GM18519 (cell line): ENCODE measurements at regions not wholly inside any gene's neighbourhood (a gene's known extent, or its start where the extent isn't known, plus 50 kb on each side); places are given as distances from the start of the nearest gene placed in this dataset.

Experiments used
- ATAC-seq: cut with Tn5 transposase; IDR thresholded peaks from one replicate; pipeline ENCODE4 v1.9.1; 2021; ENCODE audit warnings: mild to moderate bottlenecking, moderate library complexity; ENCODE audit not compliant: unreplicated experiment, low FRiP score

DNA sequence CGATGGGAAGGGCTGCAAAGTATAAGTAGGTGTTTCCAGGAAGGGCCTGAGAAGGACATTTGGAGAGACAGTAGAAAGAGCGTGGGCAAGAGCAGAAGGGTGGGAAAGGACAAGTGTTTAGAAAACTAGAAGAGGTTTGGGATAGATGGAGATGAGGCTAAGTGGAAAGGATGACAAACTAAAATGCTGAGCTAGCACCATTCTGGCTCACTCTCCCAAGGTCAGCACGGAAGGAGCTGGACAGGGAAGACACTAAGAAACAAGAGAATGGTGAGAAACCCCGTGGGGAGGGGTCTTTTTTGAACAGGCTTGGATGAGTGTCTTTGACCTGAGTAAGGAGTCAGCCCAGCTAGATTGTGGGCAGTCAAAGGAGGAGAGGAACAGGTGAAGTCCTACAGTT, 286.0 kb downstream of the CDK5RAP2 start:
- no peak for ATAC-seq

DNA sequence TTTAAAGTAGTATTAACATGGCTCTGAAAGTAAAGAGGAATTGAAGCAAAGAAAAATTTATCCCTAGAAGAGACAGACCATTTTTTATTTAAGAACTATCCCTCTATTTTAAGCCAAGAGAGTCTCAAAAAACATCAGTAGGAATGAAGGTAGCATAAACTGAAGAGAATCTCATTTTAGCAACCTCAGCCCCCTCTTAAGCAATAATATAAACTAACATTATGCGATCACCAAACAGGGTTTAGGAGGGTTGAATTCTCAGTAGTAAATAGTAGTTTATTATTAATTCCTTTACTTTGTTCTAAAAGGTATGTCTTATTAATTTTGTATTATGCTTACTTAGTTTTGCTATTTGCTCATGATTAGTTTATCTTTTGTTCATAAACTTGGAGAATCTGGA, 287.4 kb downstream of the CDK5RAP2 start:
- ATAC-seq: no peak

DNA sequence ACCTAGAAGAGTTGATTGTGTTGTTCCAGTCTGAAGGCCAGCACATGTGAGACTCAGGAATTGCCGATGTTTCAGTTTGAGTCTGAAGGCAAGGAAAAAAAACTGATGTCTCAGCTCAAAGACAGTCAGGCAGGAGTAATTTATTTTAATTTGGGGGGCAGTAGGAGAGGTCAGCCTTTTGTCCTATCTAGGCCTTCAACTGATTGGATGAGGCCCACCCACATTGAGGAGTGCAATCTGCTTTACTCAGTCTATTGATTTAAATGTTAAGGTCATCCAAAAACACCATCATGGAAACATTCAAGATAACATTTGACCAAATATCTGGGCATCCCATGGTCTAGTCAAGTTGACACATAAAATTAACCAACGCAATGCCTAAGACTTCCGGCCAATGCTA, 288.9 kb downstream of the CDK5RAP2 start:
- no peak for ATAC-seq

DNA sequence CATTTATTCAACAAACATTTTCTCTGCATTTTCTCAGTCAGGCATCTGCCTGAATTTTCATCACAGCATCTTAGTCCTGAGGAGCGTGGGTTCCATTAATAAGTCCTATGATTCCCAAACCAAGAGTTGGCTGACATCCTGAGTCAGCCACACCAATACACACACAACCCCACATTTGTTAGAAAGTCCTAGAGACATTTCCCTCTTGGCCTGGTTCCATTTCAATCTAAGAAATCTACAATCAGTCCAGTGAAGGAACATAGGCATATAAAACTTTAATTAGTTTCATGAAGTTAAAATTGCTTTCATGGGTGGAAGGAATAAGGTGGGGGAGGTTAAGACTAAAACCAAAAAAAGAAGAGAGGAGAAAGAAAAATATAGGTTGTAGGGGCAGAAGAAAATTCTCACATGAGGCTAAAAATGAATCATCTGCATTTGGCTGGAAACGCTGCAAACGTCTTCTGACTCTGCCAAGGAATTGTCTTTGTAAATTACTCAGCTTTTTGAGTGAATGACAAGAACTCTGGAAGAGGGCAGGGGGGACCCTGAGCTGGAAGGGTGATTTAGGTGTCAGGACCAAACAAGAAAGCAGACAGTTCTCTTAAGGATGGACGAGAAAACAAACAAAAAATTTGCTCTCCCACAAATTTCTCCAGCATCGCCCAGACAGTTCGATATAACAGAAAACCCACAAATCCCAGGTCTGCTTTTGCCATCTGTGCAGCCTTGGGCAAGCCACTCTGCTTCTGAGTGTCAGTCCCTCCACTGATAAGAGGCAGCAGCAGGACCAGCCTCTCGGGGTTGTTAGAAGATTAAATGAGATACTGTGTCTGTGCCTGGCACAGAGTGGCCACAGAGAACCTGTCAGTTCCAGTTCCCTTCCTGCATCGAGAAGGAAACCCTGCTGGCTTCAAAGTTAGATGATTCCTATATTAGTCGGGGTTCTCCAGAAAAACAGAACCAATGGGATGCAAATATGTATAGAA, 289.7 kb downstream of the CDK5RAP2 start:
- no peak for ATAC-seq

DNA sequence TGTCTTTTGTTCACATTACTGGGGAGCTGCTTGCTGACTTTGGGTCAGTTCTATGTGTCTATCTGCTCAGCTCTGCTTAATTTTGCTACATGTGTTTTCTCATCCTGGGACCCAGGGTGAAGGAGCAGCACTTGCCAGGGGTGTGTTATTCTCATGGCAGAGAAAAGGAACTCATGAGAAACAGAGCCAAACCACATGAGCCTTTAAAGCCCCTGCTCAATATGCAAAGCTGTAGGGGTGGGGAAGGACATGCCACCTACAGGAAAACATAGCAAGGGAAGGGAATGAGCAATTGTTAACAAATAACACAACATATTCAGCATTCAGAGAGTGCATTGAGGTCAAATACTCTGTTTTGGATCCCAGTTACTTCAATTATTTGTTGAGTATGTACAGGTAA, 290.9 kb downstream of the CDK5RAP2 start:
- ATAC-seq: no peak

DNA sequence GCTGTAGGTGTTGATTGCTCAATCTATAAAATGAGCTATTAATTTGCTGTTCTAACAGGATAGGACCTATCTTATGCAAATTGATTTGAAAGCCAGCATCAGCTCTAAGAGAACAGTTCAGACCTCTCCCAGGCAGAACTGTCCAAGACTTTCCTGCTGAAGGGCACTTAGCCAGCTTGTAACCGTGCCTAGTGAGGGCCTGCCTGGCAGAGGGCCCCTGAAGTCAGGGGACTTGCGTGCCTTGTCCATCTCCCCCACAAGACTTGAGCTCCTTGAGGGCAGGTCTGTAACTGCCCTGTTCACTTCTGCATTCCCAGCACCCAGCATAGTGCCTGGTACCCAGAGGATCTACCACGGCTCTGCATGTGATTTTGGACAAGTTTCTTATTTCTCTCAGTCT, 293.4 kb downstream of the CDK5RAP2 start:
- no peak for ATAC-seq

DNA sequence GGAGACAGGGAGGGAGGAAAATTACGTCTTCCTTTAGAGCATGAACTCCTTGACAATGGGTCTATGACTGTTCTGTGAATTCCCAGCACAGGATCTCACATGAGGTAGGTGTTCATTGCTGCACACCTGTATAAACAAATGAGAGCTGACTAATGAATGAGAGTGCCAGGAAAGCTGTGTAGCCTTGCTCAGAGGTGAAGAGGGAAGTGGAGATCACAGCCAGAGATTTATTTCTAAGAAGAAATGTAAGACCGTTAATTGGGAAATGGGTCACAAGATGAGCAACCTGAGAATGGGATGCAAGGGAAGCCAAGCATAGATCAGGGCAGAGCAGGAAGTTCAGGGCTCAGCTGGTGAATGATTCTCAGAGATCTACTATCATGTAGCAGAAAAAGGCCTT, 295.1 kb downstream of the CDK5RAP2 start:
- ATAC-seq: no peak

DNA sequence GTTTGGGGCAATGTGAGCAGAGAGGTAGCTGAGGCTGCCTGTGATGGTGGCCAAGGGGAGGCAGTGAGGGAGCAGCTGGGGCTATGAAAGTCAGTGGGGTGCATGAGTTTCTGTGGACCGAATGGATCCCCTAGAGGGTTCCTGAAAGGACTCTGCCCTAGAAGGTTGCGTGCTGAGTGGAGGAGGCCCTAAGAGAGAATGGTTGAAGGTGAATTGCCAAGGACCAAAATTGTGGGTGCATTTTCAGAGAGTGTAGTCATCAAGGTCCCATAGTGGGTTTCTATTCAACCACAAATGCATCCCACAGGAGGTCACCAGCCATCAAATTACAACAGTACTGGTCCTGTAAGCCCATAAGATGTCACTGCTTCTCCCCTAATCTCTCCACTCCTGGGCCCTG, 298.3 kb downstream of the CDK5RAP2 start:
- ATAC-seq: no peak

DNA sequence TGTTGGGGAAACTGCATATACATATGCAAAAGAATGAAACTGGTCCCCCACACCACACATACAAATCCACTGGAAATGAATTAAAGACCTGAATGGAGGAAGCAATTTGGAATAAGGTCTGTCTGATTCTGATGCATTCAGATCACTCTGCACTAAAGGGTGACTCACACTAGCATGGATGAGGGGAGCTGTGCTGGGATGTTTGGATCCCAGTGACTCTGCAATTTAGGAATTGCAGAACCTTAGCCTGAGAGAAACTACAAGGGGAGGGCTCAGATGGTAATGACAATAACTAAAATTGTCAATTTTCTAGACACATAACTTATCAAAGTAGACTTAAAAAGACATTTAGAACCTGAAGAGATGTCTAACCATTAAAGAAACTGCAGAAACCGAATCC, 312.0 kb downstream of the CDK5RAP2 start:
- no peak for ATAC-seq

DNA sequence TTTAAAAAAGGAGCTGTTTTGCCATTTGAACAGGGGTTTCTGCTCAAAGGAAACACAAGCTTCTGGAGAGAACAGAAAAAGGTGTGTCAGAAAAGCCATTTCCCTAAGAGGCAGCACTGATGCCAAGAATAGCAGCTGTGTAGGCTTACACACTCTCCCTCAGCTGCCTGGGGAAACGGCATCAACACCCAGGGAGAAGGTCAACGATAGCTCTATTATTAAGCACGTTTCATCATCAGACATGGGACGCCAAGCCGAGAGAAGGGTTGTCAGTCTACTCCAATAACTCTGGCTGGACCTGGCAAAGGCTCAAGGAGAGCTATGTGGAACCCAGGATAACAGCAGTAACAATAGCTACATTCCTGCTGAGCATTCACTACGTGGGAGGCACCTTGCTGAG, 314.2 kb downstream of the CDK5RAP2 start:
- ATAC-seq: no peak

DNA sequence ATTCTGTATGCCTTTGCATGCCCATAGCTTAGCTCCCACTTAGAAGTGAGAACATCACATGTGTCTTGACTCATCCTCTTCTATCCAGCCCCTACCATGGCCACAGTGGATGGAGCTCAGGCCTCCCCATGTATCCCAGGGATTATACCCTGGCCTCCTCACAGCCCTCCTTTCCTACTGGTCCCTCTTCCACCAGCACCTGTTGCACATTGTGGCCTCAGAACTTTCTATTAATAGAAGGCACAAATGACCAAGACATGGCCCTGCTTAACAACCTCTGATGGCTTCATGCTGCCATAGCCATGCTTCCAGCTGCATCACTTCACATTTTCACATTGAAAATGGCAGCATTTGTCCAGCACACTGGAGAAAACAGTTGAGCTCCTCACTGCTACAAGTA, 315.4 kb downstream of the CDK5RAP2 start:
- no peak for ATAC-seq

DNA sequence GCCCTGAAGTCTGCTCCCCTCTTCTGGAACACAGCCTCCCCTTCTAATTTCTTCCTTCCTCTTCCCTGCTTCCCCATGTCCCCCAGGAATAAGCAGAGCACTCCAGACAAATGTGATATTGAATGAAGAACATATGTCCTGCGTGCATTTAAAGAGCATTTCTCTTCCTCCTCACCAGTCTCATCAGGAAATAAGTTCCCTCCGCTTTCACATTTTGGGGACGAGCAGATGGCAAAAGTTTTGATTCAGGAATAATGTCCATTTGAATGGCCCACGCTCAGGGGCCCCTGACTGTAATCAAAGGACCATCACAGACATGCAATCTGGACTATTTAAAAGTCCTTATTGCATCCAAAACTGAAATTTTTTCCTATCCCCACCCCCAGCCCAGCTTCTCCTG, 316.1 kb downstream of the CDK5RAP2 start:
- ATAC-seq: no peak

DNA sequence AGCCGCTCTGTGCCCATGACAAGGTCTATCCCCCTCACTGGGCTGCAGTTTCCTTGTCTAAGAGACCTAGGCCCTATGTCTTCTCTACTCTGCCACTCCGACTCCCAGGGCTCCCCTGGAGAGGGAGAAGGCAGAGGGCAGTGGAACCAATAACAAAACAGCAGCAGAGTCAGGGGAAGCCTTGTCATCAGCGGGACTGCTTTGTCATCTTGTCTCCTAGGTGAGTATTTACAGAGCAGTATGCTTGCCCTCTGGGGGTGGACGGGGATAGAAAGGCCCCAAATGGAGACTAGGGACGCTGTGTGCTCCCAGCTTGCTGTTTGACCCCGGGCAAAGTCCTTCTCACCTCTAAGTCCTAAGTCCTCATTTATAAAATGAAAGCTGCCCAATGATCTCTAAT, 318.5 kb downstream of the CDK5RAP2 start:
- ATAC-seq: no peak

DNA sequence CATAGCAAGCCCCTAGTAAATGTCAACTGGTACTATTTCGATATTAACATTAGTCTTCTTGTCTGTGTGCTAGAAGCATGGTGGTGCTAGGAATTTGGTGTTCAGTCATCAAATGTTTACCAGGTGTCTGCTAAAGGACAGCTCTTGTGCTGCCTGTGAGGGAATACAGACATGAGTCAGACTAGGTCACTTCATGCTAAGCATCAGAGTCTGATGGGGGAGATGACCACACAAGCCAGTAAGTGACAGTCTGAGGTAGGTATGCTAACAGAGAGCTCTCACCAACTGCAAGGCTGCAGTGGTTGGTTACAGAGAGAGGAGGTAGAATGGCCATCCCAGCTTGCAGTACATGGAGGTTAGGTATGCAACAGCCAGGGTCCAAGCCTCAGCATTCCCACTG, 320.9 kb downstream of the CDK5RAP2 start:
- ATAC-seq: no peak

DNA sequence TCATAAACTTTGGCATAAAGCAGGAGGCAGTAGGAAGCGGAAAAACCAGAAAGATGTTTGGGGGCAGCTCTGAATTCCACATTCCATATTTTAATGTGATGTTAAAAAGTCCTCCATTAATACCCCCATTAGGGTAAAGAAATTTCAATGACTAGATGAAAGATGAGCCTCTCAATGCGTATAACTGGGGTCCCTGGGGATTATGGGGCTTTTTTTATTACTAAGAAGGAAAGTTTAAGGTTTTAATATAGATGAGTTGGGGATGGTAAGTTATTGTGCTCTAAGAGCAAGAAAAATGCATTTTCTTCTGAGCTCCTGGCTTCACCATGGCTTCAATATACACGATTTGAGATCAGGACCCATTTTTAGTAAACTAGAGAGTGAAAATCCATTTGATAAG, 321.9 kb downstream of the CDK5RAP2 start:
- no peak for ATAC-seq

DNA sequence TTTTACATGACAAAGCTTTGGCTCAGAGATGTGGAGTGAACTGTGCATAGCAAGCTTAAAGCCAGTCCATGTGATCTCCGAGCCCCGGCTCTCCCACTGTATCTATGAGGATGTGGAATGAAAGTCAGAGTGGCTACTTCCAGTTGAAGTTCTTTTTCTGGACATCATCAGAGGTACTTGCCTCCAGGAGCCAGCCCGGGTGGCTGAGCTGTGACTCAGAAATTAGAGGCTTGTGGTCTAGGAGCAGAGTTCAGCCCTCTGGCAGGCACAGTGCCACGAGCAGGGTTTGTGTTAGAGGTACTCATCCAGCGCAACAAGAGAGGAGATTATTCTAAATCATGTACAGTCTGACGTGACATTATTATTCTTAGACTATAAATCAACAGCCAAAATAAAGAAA, 322.5 kb downstream of the CDK5RAP2 start:
- ATAC-seq: no peak

DNA sequence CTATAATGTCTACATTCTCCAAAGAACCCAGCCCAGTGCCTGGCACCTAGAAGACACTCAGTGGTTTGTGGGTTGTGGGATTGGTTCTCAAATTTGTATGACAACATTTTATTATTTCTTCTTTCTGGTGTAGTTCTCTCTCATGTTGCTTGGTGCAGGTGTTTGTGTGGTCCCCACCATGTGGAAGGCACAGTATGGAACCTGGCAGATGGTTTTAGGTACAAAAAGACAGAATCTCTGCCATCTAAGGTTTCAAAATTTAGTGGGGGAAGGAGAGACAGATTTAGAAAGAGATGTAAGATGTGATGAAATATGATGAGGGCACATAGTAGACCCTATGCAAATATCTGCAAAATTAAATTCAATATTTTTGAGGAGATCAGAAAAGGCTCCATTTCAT, 323.8 kb downstream of the CDK5RAP2 start:
- no peak for ATAC-seq

DNA sequence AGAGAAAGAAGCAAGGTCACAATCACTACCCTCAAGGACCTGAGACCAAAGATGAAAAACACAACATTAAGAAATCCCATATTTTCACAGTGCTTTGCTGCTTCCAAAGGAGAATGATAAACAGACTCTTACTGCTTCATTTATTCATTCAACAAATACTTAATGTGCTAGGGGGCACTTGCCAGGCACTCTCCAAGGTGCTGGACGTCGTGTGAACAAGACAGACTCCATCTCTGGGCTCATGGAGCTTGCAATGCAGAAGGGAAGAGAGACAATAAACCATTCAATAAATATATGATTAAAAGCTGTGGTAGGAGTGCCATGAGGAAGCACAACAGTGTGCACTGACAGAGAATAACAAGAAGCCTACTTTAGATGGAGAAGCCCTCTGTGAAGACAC, 327.7 kb downstream of the CDK5RAP2 start:
- no peak for ATAC-seq

DNA sequence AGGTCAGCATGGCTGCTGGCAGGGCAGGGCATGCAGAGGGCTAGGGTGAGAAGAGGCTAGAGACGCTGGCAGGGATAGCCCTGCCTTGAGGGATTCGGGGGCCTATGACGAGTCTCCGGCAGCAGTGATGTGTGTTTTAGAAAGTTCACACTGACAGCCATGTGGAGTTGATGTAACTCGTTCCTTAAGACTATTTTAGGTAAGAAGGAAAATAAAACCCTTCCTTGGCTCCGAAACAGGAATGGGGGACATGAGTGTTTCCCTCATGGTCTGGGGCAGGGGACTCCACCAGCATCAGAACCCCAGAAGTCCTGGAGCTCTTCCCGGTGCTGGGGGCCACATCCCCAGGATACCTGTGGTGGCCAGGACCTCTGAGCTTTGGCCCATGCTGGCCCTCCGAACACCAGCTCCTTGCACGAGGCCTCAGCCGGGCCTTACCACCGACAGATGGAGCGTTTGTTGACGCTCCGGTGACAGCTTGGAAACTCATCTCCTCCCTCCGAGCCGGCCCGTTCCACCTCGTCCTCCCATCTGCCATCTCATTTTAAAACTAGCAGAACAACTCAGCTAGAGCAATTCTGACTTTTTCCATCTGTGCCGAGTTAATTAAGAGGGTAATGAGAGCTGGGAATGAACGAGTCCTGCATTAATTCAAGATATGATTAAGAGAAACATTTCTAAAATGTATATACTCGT, 337.7 kb downstream of the CDK5RAP2 start:
- no peak for ATAC-seq

DNA sequence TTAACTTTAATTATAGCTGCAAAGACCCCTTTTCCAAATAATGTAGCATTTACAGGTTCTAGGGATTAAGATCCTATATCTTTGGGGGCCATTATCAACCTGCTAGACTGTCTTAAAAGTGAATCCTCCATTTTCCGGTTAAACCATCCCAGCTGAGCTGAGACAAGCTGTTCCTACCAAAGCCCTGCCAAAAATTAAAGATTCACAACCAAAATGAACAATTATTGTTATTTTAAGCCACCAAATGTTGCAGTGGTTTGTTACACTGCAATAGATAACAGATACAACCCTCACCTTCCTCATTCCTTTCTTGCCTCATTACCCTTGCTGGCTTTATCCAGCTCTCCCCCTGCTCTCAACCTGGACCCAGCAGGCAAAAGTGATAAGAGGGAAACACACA, 343.4 kb downstream of the CDK5RAP2 start:
- ATAC-seq: no peak

DNA sequence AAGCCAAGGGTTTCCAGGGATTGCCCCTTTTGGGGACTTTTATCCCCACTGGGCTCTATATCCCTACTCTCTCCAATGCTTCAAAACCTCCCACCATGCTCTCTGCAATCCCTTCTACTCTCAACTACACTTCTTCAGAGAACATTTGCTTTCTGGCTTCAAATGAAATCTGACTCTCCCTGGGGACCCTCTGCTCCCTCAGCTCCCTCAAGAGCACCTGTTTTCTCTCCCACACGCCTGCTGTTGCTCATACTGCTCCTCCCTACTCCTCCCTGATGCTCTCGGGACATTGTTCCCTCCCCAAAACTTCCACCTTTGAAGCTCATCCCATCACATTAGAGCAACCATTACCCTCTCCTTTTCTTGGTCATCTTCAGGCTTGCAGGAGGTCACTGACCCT, 344.9 kb downstream of the CDK5RAP2 start:
- ATAC-seq: no peak

DNA sequence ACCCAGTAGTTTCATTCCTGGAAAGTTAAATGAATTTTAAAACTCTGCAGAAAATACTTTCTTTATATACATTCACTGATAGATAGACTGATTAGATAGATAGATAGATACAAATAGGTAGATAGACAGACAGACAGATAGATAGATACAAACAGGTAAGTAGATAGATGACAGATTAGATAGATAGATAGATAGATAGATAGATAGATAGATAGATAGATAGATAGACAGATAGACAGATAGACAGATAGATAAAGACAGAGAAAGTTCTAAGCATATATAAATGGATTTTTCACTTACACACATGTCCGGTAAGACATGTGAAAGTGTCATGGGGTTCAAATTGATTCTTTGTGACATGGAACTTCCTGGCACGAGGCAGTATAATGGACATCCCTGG, 349.7 kb downstream of the CDK5RAP2 start:
- ATAC-seq: no peak
